GM23338 (cell line): ENCODE measurements at regions not wholly inside any gene's neighbourhood (a gene's known extent, or its start where the extent isn't known, plus 50 kb on each side); places are given as distances from the start of the nearest gene placed in this dataset.

Experiments used
- ATAC-seq: fragments of 200-7000 bp; cut with Tn5 transposase; 3 replicates; pipeline ENCODE4 v1.9.1; 2020
- DNase-seq: peaks from one replicate; pipeline ENCODE4 v3.0.0-alpha.2; 2015; ENCODE audit warnings: low spot score
- H2AFZ ChIP-seq: fragments of 200-600 bp; sonication (generic); 2 replicates; pipeline ENCODE4 v1.8.0; 2016; ENCODE audit warnings: antibody characterized with exemption, mild to moderate bottlenecking, moderate library complexity
- H3F3A ChIP-seq: fragments of 200-600 bp; sonication (generic); replicated peaks from 2 replicates; pipeline ENCODE4 v1.8.0; 2017; ENCODE audit warnings: antibody characterized with exemption, mixed run types, low read depth
- H3K27ac ChIP-seq: fragments of 200-600 bp; sonication (generic); 2 replicates; pipeline ENCODE4 v1.6.1; 2016; ENCODE audit warnings: low read depth
- H3K27me3 ChIP-seq: fragments of 200-600 bp; sonication (generic); 2 replicates; pipeline ENCODE4 v1.8.0; 2016; ENCODE audit warnings: mild to moderate bottlenecking, mixed run types, moderate library complexity; ENCODE audit not compliant: insufficient read depth
- H3K36me3 ChIP-seq: fragments of 200-600 bp; sonication (generic); 2 replicates; pipeline ENCODE4 v1.8.0; 2016; ENCODE audit warnings: mild to moderate bottlenecking; ENCODE audit not compliant: insufficient read depth
- H3K4me1 ChIP-seq: fragments of 200-600 bp; sonication (generic); 2 replicates; pipeline ENCODE4 v1.8.0; 2016; ENCODE audit warnings: mild to moderate bottlenecking, moderate library complexity; ENCODE audit not compliant: insufficient read depth
- H3K4me2 ChIP-seq: fragments of 200-600 bp; sonication (generic); 2 replicates; pipeline ENCODE4 v1.7.1; 2017; ENCODE audit warnings: mixed run types
- H3K4me3 ChIP-seq: fragments of 200-600 bp; sonication (generic); 2 replicates; pipeline ENCODE4 v1.6.1; 2016; ENCODE audit warnings: mixed run types
- H3K79me2 ChIP-seq: fragments of 200-600 bp; sonication (generic); replicated peaks from 2 replicates; pipeline ENCODE4 v1.8.0; 2017; ENCODE audit warnings: mild to moderate bottlenecking; ENCODE audit not compliant: insufficient read depth
- H3K9me2 ChIP-seq: fragments of 200-600 bp; sonication (generic); 2 replicates; pipeline ENCODE4 v1.8.0; 2017; ENCODE audit not compliant: insufficient read depth
- H4K20me1 ChIP-seq: fragments of 200-600 bp; sonication (generic); replicated peaks from 2 replicates; pipeline ENCODE4 v1.8.0; 2017; ENCODE audit warnings: mild to moderate bottlenecking; ENCODE audit not compliant: insufficient read depth
- H3K27ac Mint-ChIP-seq: 2 replicates; pipeline ENCODE4 v1.8.0; 2020; ENCODE audit warnings: inconsistent platforms, mild to moderate bottlenecking, moderate library complexity, mixed read lengths
- H3K27me3 Mint-ChIP-seq: 3 replicates; pipeline ENCODE4 v1.8.0; 2022; ENCODE audit warnings: low read depth, mild to moderate bottlenecking, moderate library complexity, mixed read lengths, inconsistent platforms; ENCODE audit not compliant: insufficient read depth, poor library complexity
- H3K36me3 Mint-ChIP-seq: 3 replicates; pipeline ENCODE4 v1.8.0; 2021; ENCODE audit warnings: low read depth, mild to moderate bottlenecking, inconsistent platforms, moderate library complexity, mixed read lengths
- H3K4me1 Mint-ChIP-seq: 3 replicates; pipeline ENCODE4 v1.8.0; 2020; ENCODE audit warnings: mild to moderate bottlenecking, inconsistent platforms, mixed read lengths
- H3K4me3 Mint-ChIP-seq: 3 replicates; pipeline ENCODE4 v1.8.0; 2021; ENCODE audit warnings: moderate library complexity, mild to moderate bottlenecking, inconsistent platforms, mixed read lengths
- H3K9me3 Mint-ChIP-seq: 3 replicates; pipeline ENCODE4 v1.8.0; 2020; ENCODE audit warnings: moderate library complexity, mild to moderate bottlenecking, inconsistent platforms, mixed read lengths
- CREB1 ChIP-seq: fragments of 250-450 bp; sonication (Bioruptor Pico); IDR thresholded peaks from 2 replicates; pipeline ENCODE4 v1.5.0; 2020; ENCODE audit warnings: low read depth, mild to moderate bottlenecking, moderate library complexity
- CTCF ChIP-seq, 2 experiments: fragments of 200-600 bp in 1 of 2; sonication (generic) in 1 of 2; conservative IDR thresholded peaks; 2 replicates each; pipeline versions ENCODE4 v1.5.1 to v1.6.1; 2016 to 2017; ENCODE audit warnings: antibody characterized with exemption in 2 of 2, low read depth in 2 of 2, mild to moderate bottlenecking in 2 of 2, moderate library complexity in 1 of 2
- ETS1 ChIP-seq: IDR thresholded peaks from 2 replicates; pipeline ENCODE4 v1.6.1; 2016; ENCODE audit warnings: antibody characterized with exemption
- EZH2 ChIP-seq: fragments of 200-600 bp; sonication (generic); IDR thresholded peaks from one replicate; pipeline ENCODE4 v1.8.0; 2017; ENCODE audit warnings: antibody characterized with exemption, mild to moderate bottlenecking, low read depth; ENCODE audit not compliant: unreplicated experiment
- EZH2phosphoT487 ChIP-seq: fragments of 200-600 bp; sonication (generic); IDR thresholded peaks from one replicate; pipeline ENCODE4 v1.8.1; 2018; ENCODE audit warnings: antibody characterized with exemption; ENCODE audit not compliant: unreplicated experiment
- JUNB ChIP-seq: IDR thresholded peaks from one replicate; pipeline ENCODE4 v1.6.1; 2016; ENCODE audit warnings: antibody characterized with exemption; ENCODE audit not compliant: unreplicated experiment
- NANOG ChIP-seq: IDR thresholded peaks from 2 replicates; pipeline ENCODE4 v1.6.1; 2016; ENCODE audit warnings: antibody characterized with exemption, borderline replicate concordance
- POLR2AphosphoS5 ChIP-seq: IDR thresholded peaks from 2 replicates; pipeline ENCODE4 v1.6.1; 2016; ENCODE audit warnings: antibody characterized with exemption, low read depth
- REST ChIP-seq: IDR thresholded peaks from one replicate; pipeline ENCODE4 v1.6.1; 2018; ENCODE audit warnings: antibody characterized with exemption; ENCODE audit not compliant: unreplicated experiment
- STAT1 ChIP-seq: IDR thresholded peaks from one replicate; pipeline ENCODE4 v1.6.1; 2016; ENCODE audit warnings: antibody characterized with exemption; ENCODE audit not compliant: unreplicated experiment
- ZNF114 ChIP-seq: fragments of 250-450 bp; sonication (Bioruptor Pico); IDR thresholded peaks from 2 replicates; pipeline ENCODE4 v1.5.0; 2020; ENCODE audit warnings: mild to moderate bottlenecking, moderate library complexity
- ZNF331 ChIP-seq: fragments of 250-450 bp; sonication (Bioruptor Pico); IDR thresholded peaks from 2 replicates; pipeline ENCODE4 v1.5.0; 2020; ENCODE audit warnings: low read depth, mild to moderate bottlenecking, moderate library complexity
- TF ChIP-seq, protein P1 (sequence below): fragments of 250-450 bp; sonication (Bioruptor Pico); IDR thresholded peaks from 2 replicates; pipeline ENCODE4 v1.5.0; 2020; ENCODE audit warnings: mild to moderate bottlenecking, moderate library complexity

- TF ChIP-seq REST, result no peak
- TF ChIP-seq NANOG, result no peak
These were observed 790.9 kb downstream of the KLHL13 start (continued) for GRCh38 chrX:117325706-117326105.

GRCh38 chrX:117305168-117305766 lies 811.3 kb downstream of the KLHL13 start:
- Histone ChIP-seq H3F3A (no peaks in the 10 kb centered on the region), H3K27ac (no peak overlapping the region), H3K4me1 (no peaks in the 10 kb centered on the region), H3K27me3 (no peaks in the 10 kb centered on the region), H4K20me1 (no peaks in the 10 kb centered on the region), H3K36me3 (no peaks in the 10 kb centered on the region), H3K4me3 (no peak overlapping the region), H3K9me2 (no peaks in the 10 kb centered on the region), H3K4me2 (no peak overlapping the region), H3K79me2 (no peaks in the 10 kb centered on the region), H2AFZ (no peak overlapping the region)
- Mint-ChIP-seq H3K27ac (no peak overlapping the region), H3K27me3 (peaks cover 1% of the 10 kb centered on the region), H3K36me3 (no peaks in the 10 kb centered on the region), H3K9me3 (no peaks in the 10 kb centered on the region; the same call in 2 of the 3 replicates), H3K4me3 (no peak overlapping the region), H3K4me1 (no peaks in the 10 kb centered on the region)
- no peak for DNase-seq
- no peak for ATAC-seq
- no peak for TF ChIP-seq CREB1 (CRISPR knock-in tag)
- TF ChIP-seq JUNB, result no peak
- no peak for TF ChIP-seq POLR2AphosphoS5
- no peak for TF ChIP-seq STAT1
- no peak for TF ChIP-seq CTCF (conservative IDR thresholded peaks at IDR 0.05; ENCODE audit: low read depth in 2 of 2)
- TF ChIP-seq ZNF114 (CRISPR knock-in tag), result no peak
- no peak for TF ChIP-seq EZH2
- no peak for TF ChIP-seq EZH2phosphoT487
- no peak for TF ChIP-seq NANOG
- TF ChIP-seq, protein P1, sequence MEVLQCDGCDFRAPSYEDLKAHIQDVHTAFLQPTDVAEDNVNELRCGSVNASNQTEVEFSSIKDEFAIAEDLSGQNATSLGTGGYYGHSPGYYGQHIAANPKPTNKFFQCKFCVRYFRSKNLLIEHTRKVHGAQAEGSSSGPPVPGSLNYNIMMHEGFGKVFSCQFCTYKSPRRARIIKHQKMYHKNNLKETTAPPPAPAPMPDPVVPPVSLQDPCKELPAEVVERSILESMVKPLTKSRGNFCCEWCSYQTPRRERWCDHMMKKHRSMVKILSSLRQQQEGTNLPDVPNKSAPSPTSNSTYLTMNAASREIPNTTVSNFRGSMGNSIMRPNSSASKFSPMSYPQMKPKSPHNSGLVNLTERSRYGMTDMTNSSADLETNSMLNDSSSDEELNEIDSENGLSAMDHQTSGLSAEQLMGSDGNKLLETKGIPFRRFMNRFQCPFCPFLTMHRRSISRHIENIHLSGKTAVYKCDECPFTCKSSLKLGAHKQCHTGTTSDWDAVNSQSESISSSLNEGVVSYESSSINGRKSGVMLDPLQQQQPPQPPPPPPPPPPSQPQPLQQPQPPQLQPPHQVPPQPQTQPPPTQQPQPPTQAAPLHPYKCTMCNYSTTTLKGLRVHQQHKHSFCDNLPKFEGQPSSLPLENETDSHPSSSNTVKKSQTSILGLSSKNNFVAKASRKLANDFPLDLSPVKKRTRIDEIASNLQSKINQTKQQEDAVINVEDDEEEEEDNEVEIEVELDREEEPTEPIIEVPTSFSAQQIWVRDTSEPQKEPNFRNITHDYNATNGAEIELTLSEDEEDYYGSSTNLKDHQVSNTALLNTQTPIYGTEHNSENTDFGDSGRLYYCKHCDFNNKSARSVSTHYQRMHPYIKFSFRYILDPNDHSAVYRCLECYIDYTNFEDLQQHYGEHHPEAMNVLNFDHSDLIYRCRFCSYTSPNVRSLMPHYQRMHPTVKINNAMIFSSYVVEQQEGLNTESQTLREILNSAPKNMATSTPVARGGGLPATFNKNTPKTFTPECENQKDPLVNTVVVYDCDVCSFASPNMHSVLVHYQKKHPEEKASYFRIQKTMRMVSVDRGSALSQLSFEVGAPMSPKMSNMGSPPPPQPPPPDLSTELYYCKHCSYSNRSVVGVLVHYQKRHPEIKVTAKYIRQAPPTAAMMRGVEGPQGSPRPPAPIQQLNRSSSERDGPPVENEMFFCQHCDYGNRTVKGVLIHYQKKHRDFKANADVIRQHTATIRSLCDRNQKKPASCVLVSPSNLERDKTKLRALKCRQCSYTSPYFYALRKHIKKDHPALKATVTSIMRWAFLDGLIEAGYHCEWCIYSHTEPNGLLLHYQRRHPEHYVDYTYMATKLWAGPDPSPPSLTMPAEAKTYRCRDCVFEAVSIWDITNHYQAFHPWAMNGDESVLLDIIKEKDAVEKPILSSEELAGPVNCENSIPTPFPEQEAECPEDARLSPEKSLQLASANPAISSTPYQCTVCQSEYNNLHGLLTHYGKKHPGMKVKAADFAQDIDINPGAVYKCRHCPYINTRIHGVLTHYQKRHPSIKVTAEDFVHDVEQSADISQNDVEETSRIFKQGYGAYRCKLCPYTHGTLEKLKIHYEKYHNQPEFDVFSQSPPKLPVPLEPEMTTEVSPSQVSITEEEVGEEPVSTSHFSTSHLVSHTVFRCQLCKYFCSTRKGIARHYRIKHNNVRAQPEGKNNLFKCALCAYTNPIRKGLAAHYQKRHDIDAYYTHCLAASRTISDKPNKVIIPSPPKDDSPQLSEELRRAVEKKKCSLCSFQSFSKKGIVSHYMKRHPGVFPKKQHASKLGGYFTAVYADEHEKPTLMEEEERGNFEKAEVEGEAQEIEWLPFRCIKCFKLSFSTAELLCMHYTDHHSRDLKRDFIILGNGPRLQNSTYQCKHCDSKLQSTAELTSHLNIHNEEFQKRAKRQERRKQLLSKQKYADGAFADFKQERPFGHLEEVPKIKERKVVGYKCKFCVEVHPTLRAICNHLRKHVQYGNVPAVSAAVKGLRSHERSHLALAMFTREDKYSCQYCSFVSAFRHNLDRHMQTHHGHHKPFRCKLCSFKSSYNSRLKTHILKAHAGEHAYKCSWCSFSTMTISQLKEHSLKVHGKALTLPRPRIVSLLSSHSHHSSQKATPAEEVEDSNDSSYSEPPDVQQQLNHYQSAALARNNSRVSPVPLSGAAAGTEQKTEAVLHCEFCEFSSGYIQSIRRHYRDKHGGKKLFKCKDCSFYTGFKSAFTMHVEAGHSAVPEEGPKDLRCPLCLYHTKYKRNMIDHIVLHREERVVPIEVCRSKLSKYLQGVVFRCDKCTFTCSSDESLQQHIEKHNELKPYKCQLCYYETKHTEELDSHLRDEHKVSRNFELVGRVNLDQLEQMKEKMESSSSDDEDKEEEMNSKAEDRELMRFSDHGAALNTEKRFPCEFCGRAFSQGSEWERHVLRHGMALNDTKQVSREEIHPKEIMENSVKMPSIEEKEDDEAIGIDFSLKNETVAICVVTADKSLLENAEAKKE (CRISPR knock-in tag), result no peak
- no peak for TF ChIP-seq ETS1
- TF ChIP-seq ZNF331 (CRISPR knock-in tag), result no peak
